Ovary (tissue), 3 donors: ENCODE measurements at regions not wholly inside any gene's neighbourhood (a gene's known extent, or its start where the extent isn't known, plus 50 kb on each side); places are given as distances from the start of the nearest gene placed in this dataset.

Source experiments
- CTCF ChIP-seq, 3 donors: fragments of 450-650 bp in 2 of 3; fragments of 200-600 bp in 1 of 3; IDR thresholded peaks; one replicate each; pipeline versions ENCODE4 v1.5.1 to v1.8.0; 2016 to 2022; ENCODE audit warnings: antibody characterized with exemption in 3 of 3, mild to moderate bottlenecking in 1 of 3
- EP300 ChIP-seq: sonication (generic); formaldehyde crosslinking; IDR thresholded peaks from one replicate; pipeline ENCODE4 v1.6.1; 2017; ENCODE audit warnings: antibody characterized with exemption
- donor health status: DM: no; HTN: no; CAD: no.

- TF ChIP-seq CTCF (IDR thresholded peaks at IDR 0.05) = no peak
- TF ChIP-seq EP300 = no peak
These were observed 266.4 kb downstream of the FAM43A start for GRCh38 chr3:194951931-194952582.
